Erythroblast (primary cell): ENCODE measurements at regions not wholly inside any gene's neighbourhood (a gene's known extent, or its start where the extent isn't known, plus 50 kb on each side); places are given as distances from the start of the nearest gene placed in this dataset.
"Not testable (repeated sequence)": the region's sequence is repeated elsewhere in the genome, so short reads cannot be mapped to it uniquely, and the experiment has no call there.

Experiments
- DNase-seq, 2 experiments: peaks; one replicate each; lab custom pipeline; 2025; lab: John Stamatoyannopoulos, UW
- GATA1 ChIP-seq: IDR thresholded peaks from 2 replicates; pipeline ENCODE4 v1.6.1; 2011; ENCODE audit warnings: low read depth, mild to moderate bottlenecking, control low read depth, low read length, moderate library complexity
- POLR2A ChIP-seq: IDR thresholded peaks from 2 replicates; pipeline ENCODE4 v1.6.1; 2011; ENCODE audit warnings: mild to moderate bottlenecking, low read length

DNA sequence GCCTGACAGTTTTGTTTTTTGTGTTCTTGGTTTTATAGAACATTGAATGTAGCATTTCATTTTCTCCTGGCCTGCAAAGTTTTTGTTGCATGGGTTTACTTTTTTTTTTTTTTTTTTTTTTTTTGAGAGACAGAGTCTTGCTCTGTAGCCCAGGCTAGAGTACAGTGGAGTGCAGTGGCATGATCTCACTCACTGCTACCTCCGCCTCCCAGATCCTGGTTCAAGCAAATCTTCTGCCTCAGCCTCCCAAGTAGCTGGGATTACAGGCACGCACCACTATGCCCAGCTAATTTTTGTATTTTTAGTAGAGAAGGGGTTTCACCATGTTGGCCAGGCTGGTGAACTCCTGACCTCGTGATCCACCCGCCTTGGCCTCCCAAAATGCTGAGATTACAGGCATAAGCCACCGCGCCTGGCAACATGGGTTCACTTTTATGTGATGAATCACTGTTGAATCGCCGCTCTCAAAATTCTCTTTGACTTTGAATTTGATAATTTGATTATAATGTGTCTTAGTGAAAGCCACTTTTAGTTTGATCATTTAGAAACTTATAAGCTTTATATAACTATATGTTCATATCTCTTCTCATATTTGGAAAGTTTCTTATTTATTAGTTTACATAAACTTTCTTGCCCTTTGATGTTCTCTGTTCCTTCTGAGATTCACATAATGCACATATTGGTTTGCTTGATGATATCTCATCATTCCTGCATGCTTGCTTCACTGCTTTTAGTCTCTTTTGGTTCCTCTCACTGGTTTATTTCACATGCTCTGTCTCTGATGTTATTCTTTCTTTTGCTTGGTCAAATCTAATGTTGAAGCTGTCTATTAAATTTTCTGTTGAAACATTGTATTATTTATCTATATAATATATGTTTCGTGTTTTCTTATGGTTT lies 589.0 kb upstream of the CNTN5 start:
- DNase-seq: no peak
- TF ChIP-seq GATA1: no peak
- TF ChIP-seq POLR2A: no peak

DNA sequence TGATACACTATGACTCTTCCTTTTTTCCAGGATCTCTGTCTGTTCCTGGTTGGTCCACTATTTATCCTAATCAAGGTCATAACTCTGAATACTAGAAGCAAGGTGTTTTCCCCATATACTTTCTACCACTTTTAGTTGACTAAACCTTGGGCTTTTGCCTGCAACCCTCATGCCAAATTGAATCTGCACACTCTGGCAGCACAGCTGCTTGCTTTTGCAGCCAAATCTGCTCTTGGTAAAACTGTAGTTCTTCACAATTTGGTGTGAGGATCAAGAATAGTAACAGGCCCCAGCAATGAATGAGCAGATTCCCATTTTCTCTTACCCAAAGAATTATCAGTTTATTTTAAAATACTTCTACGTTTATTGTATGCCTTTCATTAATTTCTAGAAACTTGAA lies 586.5 kb upstream of the CNTN5 start:
- TF ChIP-seq GATA1: no peak
- no peak for TF ChIP-seq POLR2A
- no peak for DNase-seq

GRCh38 chr11:98453378-98453777 lies 567.4 kb upstream of the CNTN5 start:
- no peak for DNase-seq
- no peak for TF ChIP-seq GATA1

GRCh38 chr11:98455500-98456307 lies 565.0 kb upstream of the CNTN5 start:
- DNase-seq: peak; percentile 16 to 36
- TF ChIP-seq GATA1 (no peak), POLR2A (no peak)

GRCh38 chr11:98456308-98456680 lies 564.5 kb upstream of the CNTN5 start:
- TF ChIP-seq GATA1: no peak
- no peak for TF ChIP-seq POLR2A
- no peak for DNase-seq

DNA sequence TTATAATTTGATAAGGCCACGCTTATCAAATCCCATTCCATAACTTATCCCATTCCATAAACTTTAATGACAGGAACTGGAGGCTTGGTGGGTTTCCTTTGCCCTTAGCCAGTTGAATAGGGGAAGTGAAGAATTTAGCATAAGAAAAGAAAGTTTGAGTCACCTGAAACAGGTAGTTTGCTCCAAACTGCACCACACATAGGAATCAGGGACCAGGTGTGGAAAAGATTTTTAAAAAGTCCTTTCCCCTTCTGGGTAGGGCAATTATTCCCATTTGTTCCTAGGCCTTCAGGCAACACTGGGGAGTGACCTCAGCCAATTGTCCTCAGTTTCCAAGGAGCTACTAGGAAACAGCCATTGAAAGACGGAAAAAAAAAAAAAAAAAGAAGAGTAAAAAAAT lies 525.7 kb upstream of the CNTN5 start:
- DNase-seq: no peak
- TF ChIP-seq GATA1: no peak
- TF ChIP-seq POLR2A: no peak

DNA sequence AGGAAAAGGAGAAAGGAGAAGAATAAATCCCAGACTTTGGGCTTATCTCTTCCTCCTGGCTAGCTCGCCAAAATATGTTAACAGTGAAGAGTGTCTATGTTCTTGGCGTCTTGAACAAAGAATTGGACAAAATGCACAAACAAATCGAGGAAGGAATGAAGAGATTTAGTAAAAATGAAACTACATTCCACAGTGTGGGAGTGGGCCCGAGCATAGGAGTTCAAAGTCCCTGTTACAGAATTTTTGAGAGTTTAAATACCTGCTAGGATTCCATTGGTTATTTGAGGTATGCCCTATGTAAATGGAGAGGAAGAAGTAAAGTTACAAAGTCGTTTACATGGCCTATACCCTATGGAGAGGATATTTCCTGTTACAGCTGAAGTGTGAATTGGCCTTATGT lies 525.1 kb upstream of the CNTN5 start:
- DNase-seq: no peak
- TF ChIP-seq POLR2A: no peak
- no peak for TF ChIP-seq GATA1

GRCh38 chr11:98507208-98507607 lies 513.5 kb upstream of the CNTN5 start:
- no peak for DNase-seq
- TF ChIP-seq POLR2A (no peak), GATA1 (no peak)

DNA sequence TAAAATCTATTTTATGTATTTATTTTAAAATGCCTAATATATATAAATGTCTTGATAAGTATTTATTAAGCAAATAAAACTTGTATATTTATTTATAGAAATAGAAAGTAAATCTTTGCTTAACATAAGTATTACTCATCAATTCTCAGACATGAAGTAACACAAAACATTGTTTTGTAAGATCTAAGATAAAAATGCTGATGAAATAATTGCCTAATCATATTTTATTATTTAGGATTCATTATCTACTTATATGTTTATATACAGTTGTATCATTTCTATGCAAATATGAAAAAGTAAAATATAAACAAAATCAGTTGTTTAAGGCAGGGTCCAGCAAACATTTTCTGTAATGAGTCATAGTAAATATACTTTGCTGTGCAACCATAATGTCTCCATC lies 507.8 kb upstream of the CNTN5 start:
- TF ChIP-seq POLR2A (no peak), GATA1 (no peak)
- DNase-seq: no peak

DNA sequence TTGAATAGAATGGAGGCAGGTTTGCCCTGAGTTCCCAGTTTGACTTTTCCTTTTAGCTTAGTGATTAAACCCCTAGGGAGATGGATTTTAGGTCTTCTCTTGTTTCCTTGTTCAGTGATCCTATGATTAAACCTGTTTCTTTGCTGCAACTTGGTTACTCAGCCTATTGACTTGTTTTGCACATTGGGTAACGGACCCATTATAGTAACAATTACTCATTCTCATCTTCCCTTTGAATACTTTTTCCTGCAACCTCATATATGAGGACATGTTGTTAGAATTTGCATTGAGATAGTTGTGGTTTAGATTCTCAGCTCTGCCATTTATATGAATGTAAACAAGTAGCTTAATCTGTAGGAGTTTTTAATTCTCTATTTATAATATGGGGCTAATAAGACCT lies 489.2 kb upstream of the CNTN5 start:
- TF ChIP-seq POLR2A: no peak
- no peak for TF ChIP-seq GATA1
- DNase-seq: no peak

GRCh38 chr11:98536023-98536422 lies 484.7 kb upstream of the CNTN5 start:
- no peak for TF ChIP-seq GATA1
- no peak for TF ChIP-seq POLR2A
- peak; percentile 38 to 51 for DNase-seq

GRCh38 chr11:98538358-98538757 lies 482.4 kb upstream of the CNTN5 start:
- DNase-seq: not testable (repeated sequence)

DNA sequence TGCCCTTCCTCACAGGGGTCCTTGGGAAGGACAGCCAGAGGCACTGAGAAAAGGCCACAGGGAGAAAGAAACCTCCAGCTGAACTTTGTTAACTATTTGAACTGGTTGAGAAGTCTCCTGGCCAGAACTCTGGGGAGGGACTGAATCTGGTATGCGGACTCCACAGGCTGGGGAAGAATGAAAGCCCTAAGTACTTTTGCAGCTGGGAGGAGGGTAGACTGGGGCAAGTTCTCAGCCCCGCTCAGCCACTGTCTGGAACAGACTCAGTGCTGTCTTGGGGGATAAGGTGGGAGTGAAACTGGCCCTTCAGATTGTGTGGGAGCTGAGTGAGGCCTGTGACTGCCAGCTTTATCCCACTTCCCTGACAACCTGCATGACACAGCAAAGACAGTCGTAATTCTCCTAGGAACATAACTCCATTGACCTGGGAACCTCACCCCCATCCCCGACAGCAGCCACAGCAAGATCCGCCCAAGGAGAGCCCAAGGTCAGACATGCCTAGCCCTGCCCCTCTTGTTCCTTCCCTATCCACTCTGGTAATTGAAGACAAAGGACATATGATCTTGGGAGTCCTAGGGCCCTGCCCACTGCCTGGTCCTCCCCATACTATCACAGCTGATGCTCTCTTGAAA lies 475.1 kb upstream of the CNTN5 start:
- DNase-seq: no peak
- no peak for TF ChIP-seq POLR2A
- no peak for TF ChIP-seq GATA1

- DNase-seq: no peak
- no peak for TF ChIP-seq POLR2A
- no peak for TF ChIP-seq GATA1
Observed at GRCh38 chr11:98549571-98549970, 471.2 kb upstream of the CNTN5 start.

GRCh38 chr11:98559961-98560360 lies 460.8 kb upstream of the CNTN5 start:
- DNase-seq: no peak
- TF ChIP-seq POLR2A: no peak
- no peak for TF ChIP-seq GATA1
